Limb (tissue), 2 donors: ENCODE measurements at regions not wholly inside any gene's neighbourhood (a gene's known extent, or its start where the extent isn't known, plus 50 kb on each side); places are given as distances from the start of the nearest gene placed in this dataset.
A peak's percentile ranks its signal among the peaks of the same experiment; 100 is the strongest.

Experiments used
- DNase-seq, 2 donors: peaks; one replicate each; pipeline ENCODE4 v3.0.0-alpha.2; 2016; ENCODE audit errors: extremely low spot score in 2 of 2

DNA sequence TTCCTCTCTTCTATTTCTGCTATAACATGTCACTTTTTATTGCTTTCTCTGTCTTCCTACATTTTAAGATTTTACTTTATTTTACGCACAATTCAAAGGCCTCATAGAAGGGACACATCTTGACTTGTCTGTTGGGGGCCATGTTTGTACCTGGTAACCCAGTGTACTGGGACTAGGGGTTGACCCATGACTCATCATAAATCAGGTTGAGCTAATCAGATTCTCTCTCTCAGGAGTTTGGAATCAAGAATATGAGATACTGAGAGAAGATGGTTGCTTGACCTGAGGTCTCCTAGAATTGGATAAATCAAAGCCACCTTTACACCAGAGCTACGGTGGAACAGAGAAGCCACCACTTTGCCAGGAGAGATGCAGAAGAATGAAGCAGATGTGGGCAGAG, 153.0 kb downstream of the UXS1 start:
- no peak for DNase-seq

DNA sequence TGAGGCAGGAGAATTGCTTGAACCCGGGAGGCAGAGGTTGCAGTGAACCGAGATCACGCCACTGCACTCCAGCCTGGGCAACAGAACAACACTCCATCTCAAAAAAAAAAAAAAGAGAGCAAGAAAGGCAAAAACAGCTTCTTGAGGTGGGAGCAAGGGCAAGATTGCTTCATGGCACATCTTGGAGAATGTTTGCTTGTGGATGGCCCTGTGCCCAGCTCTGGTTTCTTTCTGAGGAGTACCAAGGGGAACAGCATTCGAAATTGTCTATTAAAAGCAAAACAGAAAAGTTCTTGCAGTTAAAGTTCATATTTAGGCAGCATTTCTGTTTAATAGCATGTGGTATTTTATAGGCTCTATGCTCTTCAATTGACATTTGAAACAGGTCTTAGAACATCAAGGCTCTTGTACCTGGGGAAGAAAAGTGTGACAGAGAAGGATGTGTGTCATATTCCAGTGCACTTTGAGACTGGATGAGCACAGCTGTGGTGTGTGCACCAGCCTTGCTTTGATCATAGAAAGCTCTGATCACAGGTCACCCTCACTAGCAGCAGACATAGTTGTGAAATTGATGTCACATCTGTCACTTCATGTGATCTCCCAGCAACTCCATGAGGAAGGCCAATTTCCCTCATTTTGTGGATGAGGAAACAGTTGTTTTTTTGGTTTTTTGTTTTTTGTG, 154.3 kb downstream of the UXS1 start:
- DNase-seq: no peak

DNA sequence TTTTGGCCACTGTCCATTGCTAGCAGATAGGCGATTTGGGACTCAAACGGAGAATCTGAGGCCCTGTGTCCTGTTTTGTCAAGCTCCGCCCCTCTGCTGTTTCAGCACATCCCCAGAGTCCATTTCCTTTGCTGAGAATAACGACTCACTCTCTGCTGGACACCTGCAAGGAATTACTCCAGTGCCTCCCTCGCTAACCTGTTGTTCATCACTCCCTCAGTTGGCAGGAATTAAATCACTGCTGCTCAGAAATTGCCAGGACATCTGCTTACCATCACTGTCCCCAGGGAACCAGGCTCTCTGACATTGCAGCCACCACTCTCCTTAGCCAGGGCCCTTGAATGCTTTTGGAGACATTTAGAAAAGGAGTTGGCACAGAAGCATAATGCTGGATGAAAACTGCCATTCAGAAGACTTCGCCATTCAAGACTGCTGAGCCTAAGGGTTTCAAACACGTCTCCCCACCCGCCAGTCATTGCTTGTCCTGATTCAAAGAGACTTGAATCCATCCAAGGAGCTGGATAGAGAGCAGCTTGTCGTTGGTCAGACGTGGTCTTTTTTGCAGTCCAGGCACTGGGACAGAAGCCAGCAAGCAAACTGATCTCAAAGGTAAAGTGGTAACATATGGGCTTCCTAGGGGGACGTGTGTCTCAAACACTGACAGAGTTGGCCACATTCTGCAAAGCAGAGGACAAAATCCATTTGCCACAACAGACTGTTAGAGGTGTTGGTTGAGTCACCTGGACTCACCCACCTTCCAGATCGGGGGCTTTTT, 155.3 kb downstream of the UXS1 start:
- DNase-seq: no peak

DNA sequence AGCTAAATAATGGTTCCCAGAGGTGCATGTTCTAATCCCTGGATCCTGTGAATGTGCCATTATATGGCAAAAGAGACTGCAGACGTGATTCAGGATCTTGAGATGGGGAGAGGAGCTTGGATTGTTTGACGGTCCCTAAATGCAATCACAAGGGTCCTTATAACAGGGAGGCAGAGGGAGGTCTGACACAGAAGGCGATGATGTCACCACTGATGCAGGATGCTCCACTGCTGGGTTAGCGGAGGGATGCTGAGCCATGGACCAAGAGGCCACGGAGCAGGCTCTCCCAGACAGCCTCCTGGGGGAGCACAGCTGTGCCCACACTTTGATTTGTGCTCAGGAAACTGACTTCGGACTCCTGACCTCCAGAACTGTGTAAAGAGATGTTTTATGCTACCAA, 156.2 kb downstream of the UXS1 start:
- no peak for DNase-seq

DNA sequence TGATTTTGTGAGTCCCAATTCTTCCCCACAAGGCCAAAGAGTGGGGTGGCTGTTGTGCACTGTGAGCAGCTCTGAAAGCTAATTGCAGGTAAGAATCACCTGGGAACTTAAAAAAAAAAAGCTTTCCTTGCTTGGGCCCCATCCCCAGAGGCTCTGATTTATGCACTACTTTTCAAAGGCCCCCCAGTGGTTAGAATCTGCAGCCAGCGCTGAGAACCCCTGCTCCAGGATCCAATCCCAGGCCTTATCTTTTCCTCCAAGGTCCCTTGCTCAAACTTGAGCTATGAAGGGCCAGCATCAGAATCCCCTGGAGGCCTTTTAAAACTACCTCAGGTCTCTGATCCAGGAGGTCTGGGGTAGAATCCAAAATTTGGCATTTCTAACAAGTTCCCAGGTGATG, 156.8 kb downstream of the UXS1 start:
- no peak for DNase-seq

DNA sequence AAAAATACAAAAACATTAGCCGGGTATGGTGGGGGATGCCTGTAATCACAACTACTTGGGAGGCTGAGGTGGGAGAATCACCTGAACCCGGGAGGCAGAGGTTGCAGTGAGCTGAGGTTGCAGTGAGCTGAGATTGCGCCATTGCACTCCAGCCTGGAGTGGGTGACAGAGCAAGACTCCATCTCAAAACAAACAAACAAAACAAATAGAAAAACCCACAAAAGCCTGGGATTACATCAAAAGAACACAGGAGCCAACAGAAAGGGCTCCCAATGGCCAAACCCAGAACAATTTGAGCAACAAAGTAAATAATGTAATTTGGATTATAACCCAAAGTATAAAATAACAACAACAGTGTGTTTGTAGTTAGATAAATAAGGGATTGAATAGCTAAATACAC, 159.8 kb downstream of the UXS1 start:
- DNase-seq: no peak

DNA sequence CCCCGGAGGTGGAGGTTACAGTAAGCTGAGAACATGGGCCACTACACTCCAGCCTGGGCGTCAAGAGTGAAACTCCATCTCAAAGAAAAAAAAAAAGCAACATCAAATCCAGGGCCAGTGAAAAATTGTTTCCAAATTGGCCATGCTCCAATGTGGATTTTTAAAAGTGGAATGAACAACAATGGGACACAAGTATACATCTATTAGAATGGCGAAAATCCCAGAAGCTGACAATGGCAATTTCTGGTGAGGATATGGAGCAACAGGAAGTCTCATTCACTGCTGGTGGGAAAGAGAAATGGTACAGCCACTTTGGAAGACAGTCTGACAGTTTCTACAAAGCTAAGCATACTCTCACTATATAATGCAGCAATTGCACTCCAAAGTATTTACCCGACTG, 161.4 kb downstream of the UXS1 start:
- DNase-seq: no peak

DNA sequence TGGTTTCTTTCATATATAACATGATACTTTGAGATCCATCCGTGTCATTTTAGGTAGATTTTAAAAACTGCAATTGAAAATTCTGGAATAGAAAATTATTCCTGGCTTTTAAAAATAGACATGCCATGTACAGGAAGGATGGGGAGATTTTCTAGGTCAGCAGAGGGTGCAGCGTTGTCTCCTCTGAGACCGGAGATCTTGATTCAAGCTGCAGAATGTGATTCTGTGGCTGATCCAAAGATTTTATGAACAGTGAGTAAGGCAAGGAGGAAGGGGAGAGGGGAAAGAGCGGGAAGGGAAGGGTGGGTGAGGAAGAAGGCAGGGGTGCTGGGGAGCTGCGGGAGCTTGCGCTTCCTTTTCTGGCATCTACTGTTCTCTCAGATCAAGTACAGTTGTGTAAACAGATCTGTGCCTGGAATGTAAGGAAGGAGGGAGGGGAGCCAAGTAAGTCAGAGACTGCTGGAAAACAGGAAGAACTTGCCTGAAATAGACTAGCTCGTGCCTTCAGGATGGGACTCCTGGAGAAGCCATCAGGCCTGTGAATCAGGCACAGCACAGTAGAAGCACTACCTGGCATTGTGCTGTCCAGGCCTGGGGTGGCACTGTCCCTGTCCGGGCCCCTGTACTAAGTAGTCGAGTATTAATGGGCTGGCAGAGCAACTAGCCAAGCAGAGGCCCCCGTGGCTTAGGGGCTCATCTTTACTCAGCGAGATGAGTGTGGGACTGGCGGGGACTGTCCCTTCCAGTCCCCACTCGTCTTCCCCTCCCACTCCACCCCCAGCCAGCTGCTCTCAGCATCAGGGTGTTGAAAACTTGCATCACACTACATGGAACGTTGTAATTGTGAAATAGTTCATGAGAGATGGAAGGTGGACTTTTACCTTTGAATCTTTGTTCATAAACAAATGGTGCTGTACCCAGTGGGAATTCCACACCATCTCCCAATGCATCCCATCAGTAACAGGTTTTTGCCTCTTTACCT, 163.5 kb downstream of the UXS1 start:
- peak; percentile 66 to 92 for DNase-seq

DNA sequence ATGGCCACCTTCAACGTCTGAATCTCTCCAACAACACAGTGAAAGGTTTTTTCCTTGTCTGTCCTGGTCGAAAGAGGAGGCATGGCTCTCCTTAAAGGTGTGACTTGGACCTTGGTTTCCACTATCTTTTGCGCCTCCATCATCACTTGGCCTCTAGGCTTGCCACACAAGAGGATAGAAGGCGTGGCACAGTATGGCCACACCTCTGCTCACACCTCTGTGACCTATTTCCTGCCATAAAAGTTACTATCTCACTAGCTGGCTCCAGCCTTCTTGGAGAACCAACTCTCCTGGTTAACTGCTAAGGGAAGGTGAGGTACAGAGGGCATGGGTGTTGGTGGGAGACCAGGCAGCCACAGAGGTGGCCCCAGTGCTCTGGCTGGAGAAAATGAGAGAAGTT, 165.9 kb downstream of the UXS1 start:
- DNase-seq: no peak

DNA sequence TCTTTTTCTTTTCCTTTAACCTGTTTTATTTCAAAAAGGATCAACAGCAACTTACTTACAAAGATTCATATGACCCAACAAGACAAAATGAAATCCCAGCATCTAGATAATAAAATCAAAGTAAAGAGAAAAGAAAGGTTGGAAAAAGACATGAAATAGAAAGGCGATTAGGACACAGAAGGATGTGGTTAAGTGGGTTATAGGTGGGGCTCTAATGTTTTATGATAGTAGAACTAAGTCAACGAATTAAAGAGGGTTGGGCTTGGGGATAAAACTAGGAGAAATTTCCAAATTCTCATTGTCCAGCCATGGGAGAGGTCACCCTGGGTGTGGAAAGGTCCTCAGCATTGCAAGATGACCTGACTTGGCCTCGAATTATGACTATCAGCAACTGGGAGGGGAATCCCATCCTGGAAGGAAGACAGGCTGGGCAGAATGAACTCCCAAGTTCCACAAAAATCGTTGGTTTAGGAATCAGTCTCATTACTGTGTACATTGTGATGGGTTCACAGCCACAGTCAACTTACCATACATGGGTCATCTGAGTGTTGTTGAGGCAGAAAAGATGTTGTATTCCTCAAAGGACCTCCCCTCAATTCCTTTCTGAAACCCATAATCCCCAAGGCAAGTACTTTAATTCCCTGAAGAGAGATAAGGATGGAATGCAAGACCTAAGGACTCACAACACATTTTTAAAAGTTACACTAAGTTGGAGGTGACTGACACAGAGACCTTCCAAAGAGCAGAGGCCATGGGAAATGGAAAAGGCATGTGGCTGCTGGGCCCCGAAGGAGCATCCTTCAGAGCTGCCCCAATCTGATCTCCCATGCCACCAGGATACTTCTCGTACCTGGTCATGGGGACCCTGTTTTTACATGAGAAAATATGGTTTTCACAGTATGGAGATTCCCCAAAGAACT, 167.6 kb downstream of the UXS1 start:
- no peak for DNase-seq

DNA sequence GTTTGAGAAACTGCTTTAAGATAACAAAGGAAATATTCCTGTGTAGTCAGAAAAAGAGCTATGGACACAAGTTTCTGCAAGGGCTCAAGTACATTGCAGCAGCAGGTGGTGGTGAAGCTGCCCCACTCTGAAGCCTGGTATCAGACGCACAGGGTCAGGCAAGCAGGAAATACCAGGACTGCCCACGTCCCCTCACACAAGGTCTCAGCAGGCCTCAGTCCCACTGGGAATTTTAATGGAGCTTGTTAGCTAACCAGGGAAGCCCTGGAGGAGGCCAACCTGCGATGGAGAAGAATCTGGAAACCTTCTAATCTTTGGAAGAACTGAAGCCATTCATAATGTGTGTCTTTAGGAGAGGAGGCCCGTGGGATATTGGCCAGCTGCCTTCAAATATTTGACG, 168.3 kb downstream of the UXS1 start:
- DNase-seq: no peak

DNA sequence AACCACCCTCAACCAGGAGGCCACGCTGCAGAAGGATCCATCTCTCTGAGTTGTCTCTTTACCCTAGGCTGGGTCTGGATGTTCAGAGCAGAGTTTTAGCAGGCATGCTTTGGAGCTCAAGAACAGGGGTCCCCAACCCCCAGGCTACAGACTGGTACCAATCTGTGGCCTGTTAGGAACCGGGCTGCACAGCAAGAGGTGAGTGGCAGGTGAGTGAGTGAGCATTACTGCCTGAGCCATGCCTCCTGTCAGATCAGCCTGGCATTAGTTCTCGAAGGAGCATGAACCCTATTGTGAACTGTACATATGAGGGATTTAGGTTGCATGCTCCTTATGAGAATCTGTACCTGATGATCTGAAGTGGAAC, 172.5 kb downstream of the UXS1 start:
- DNase-seq: no peak

DNA sequence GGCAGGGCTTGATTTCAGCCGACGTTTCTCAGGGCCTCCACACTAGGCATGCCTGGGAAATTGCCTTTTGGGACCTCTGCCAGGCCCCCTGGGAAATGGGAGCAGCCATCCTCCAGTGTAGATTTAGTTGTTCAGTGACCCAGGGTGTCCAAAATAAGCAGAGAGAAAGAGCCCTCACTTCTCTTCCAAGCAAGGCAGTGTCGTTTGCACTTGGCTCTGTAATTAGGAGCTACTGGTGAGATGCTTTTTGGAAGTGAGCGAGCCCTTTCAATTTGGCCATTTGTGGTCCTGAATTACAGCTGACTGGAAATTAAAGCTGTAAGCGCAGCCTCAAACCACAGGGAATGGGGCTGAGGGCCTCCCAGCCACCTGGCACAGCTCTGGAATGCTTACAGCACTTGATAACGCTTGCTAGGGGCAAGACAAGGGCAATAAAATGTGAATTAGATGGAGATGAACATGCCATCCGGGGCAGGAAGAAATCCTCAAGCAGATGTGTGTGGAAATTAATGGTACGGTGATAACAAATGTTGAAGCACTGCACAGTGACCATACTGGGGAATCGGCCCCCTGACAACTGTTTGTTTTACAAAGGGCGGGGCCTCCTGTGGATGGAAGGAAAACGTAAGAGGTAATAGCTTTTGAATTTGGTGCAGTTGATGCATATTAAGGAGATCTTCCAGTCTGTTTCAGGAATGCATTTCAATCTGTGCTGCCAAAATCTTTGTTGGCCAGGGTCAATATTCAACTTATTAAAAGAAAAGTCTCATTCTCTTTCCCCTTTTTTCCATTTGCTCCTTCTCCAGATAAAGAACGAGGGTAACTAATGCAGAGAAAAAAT, 173.1 kb downstream of the UXS1 start:
- peak; percentile 63 to 69 for DNase-seq

DNA sequence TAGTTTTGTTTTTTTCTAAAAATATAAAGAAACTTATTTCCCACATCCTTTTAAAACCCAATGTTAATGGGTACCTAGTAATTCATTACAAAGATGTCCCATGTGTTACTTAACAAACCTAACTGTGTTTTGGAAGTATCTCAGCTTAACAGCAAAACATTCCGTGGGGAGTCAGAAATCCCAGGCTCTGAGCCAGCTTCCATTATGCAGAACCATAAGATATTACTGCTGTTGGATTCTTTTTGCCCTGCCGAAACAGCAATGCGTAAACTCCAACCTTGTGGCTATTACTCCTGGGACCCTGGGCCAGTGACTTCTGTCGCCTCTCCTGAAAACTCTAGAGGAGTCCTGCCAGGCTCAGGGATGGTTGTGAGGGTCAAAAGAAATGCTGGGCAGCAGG, 174.1 kb downstream of the UXS1 start:
- peak; percentile 42 to 50 for DNase-seq

DNA sequence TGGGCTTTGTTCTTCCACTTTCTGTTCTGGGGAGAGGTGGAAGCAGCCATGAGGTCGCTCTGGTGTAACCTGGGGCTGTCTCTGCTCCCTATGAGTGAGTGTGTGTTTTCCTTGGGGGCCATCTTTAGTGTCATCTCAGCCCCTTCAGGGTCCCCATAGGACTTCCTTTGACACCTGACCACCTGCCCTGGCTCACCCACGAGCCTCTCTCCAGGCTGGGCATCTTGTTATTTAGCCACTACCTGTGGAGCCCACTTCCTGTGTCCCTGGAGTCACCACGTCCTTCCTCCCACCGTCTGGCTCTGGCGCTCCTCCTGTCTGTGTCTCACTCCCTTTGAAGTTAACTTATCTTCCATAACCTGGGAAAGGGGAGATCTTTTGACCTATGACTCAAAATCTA, 176.0 kb downstream of the UXS1 start:
- no peak for DNase-seq

DNA sequence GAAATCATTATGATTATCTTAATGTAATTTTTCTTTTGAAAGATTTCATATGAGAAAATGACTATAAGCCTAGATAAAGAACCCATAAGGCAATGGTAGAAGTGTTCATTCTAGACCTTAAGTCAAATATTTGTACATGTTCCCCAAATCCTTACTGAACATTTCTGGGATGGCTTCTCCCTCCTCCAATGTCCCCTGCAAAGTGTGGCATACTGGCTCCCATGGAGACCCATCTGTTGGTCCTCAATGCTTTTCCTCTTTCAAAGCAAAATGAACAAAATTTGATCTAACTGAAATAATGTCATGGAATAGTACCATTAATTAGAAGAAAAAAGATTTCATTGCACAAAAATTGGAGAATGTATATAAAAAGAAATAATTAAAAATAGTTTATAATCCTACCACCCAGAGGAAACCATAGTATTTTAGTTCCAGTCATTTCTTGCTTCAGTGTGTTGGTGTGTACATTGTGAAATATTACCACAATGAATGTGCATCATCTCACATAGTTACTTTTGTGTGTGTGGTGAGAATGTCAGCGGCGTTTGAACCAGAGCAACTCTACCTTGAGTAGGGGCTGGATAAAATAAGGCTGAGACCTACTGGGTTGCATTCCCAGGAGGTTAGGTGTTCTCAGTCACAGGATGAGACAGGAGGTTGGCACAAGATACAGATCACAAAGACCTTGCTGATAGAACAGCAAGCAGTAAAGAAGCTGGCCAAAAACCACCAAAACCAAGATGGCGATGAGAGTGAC, 181.3 kb downstream of the UXS1 start:
- no peak for DNase-seq

DNA sequence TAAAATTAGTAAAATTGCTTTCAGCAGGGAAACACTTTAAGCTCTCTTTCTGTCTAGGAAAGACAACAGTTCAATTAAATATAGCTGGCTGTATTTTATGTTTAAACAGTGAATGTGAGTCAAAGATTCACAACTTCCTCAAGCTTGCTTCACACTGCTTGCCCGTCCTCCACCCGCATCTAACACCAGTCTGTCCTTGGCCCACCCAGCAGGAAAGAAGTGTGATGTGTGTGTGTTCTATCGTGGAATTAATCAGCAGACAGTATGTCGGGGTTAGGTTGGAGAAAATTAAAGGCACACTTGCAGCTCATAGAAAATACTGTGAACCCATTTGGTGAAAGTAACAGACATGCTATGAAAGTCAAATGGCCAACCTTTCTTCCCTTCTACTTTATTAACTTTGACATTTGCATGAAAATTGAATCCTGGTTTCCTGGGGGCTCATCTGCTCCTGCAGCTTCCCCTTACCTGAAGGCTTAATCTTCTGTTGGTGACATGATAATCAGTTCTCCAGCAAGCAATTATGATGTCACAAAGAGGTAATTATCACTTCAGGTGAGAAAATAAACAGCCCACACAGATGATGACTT, 182.0 kb downstream of the UXS1 start:
- DNase-seq: no peak

DNA sequence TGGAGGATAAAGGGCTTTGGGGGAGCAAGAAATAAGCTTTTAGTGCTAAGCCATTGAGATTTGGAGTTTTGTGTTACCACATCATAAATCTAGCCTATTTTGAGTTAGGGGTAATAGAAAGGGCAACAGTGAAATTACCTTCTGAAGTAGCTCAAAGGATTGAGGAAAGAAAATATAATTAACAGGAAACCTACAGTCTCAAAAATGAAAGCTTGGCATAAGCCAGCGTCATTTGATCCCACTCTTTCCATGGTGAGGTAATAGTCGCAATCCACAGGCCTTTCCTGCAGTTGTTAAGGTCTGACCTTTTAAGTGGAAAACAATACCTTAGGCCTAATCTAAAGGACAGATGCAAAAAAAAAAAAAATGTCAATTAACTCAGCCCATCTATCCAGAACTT, 182.7 kb downstream of the UXS1 start:
- DNase-seq: peak in 1 of 2 donors; percentile 37

DNA sequence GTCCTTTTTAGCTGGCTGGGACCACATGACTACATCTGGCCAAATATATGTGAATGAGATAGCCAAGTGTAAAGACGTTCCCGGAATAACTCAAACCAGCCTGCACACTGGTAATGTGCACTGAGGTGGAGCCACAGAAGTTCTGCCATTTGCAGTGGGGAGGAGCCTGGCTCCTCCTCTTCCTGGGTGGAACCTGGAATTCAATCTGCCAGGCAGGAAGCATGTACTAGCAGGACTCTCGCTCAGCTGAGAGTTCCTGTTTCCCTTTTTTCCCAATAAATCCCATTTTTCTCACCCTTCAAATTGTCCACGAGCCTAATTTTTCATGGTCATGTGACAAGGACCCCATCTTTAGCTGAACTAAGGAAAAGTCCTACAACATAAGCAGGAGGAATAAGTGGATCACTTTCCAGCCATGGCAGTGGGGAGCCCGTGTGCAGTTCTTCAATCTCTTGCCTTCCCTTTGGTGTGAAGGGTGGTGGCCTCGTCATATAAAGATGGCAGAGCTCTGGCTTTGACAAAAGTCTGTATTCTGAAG, 183.2 kb downstream of the UXS1 start:
- DNase-seq: no peak
